ENCODE measurements at regions not wholly inside any gene's neighbourhood (a gene's known extent, or its start where the extent isn't known, plus 50 kb on each side); places are given as distances from the start of the nearest gene placed in this dataset.

DNA sequence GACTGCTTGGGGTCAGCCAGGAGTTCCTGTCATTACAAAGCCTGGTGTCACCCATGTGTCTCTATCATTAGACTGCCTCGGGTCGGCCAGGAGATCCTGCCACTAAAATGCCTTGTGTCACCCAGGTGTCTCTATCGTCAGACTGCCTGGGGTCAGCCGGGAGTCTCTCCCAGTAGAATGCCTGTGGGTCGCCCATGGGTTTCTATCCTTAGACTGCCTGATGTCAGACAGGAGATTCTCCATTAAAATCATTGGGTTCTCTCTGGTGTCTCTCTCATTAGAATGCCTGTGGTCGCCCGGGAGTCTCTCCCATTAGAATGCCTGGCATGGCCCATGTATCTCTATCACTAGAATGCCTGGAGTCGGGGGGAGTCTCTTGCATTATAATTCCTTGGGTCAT is 2231.0 kb downstream of the TP53TG3F start:
- TF ChIP-seq, protein P1, sequence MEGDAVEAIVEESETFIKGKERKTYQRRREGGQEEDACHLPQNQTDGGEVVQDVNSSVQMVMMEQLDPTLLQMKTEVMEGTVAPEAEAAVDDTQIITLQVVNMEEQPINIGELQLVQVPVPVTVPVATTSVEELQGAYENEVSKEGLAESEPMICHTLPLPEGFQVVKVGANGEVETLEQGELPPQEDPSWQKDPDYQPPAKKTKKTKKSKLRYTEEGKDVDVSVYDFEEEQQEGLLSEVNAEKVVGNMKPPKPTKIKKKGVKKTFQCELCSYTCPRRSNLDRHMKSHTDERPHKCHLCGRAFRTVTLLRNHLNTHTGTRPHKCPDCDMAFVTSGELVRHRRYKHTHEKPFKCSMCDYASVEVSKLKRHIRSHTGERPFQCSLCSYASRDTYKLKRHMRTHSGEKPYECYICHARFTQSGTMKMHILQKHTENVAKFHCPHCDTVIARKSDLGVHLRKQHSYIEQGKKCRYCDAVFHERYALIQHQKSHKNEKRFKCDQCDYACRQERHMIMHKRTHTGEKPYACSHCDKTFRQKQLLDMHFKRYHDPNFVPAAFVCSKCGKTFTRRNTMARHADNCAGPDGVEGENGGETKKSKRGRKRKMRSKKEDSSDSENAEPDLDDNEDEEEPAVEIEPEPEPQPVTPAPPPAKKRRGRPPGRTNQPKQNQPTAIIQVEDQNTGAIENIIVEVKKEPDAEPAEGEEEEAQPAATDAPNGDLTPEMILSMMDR (IDR thresholded peaks at IDR 0.05) = no peak

DNA sequence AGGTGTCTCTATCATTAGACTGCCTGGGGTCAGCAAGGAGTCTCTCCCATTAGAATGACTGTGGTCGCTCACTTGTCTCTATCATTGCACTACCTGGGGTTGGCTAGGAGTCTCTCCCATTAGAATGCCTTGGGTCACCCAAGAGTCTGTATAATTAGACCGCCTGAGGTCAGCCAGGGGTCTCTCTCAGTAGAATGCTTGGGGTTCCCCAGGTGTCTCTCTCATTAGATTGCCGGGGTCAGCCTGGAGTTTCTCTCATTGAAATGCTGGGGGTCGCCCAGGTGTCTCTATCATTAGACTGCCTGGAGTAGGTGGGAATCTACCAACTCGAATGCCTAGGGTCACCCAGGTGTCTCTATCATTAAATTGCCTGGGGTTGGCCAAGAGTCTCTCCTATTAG is 2231.6 kb downstream of the TP53TG3F start:
- TF ChIP-seq, protein P1 (IDR thresholded peaks at IDR 0.05) = no peak

DNA sequence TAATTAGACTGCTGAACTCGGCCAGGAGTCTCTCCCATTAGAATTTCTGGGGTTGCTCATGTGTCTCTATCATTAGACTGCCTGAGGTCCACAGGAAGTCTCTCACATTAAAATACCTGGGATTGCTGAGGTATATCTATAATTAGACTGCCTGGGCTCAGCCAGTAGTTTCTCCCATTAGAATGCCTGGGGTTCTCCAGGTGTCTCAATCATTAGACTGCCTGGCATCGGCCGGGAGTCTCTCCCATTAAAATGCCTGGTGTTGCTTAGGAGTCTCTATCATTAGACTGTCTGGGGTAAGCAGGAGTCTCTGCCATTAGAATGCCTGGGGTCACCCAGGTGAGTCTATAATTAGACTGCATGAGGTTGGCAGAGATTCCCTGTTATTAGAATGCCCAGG is 2233.4 kb downstream of the TP53TG3F start:
- TF ChIP-seq, protein P1 (IDR thresholded peaks at IDR 0.05) = no peak

DNA sequence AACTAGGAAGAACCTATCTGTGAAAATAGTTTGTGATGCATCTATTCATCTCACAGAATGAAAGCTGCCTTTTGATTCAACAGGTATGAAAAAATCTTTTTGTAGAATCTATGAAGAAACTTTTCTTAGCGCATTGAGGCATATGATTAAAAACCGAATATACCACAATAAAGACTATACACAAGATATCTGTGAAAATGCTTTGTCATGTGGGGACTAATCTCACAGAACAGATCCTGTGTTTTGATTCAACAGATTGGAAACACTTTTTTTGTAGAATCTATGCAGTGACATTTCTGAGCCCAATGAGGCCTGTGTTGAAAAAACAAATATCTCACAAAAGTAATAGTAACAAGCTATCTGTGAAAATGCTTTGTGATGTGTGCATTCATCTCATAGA is 2247.5 kb downstream of the TP53TG3F start:
- TF ChIP-seq, protein P1 (IDR thresholded peaks at IDR 0.05) = no peak

DNA sequence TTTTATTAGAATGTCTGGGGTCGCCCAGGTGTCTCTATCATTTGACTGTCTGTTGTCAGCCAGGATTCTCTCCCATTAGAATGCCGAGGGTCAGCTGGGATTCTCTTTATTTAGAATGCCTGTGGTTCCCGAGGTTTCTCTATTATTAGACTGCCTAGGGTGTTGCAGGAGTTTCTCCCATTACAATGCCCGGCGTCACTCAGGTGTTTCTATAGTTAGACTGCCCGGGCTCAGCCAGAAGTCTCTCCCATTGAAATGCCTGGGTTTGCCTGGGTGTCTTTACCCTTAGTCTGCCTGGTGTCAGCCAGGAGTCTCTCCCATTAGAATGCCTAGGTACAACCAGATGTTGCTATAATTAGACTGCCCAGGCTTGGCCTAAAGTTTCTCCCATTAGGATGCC is 2252.0 kb downstream of the TP53TG3F start:
- TF ChIP-seq, protein P1 (IDR thresholded peaks at IDR 0.05) = no peak

DNA sequence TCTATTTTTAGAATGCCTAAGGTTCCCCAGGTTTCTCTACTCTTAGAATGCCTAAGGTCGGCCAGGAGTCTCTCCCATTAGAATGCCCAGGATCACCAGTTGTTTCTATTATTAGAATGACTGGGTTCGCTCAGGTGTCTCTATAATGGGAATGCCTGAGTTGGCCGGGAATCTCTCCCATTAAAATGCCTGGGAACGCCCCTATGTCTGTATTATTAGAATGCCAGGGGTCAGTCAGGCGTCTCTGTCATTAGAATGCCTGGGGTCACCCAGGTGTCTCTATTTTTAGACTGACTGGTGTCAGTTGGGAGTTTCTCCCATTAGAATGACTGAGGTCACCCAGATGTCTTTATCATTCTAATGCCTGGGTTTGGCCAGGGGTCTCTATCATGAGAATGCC is 2252.5 kb downstream of the TP53TG3F start:
- TF ChIP-seq, protein P1 (IDR thresholded peaks at IDR 0.05) = no peak

DNA sequence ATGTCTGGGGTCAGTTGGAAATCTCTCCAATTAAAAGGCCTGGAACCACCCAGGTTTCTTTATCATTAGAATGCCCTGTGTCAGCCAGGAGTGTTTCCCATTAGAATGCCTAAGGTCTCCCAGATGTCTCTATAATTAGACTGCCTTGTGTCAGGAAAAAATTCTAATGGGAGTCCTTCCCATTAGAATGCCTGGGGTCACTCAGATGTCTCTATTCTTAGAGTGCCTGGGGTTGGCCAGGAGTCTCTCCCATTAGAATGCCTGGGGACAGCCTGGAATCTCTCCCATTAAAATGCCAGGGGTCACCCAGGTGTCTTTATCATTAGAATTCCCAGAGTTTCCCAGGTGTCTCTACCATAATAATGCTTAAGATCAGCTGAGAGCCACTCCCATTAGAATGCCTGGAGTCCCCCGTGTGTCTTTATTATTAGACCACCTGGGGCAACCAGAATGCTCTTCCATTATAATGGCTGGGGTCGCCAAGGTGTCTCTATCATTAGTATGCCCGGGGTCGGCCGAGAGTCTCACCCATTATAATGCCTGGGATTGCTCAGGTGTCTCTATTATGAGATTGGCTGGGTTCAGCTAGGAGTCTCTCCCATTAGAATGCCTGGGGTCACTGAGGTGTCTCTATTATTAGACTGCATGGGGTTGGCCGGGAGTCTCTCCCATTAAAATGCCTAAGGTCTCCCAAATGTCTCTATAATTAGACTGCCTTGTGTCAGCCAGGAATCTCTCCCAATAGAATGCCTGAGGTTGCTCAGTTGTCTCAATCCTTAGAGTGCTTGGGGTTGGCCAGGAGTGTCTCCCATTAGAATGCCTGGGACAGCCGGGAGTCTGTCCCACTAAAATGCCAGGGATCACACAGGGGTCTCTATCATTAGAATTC is 2254.6 kb downstream of the TP53TG3F start:
- TF ChIP-seq, protein P1 (IDR thresholded peaks at IDR 0.05) = no peak
